ENCODE measurements at regions not wholly inside any gene's neighbourhood (a gene's known extent, or its start where the extent isn't known, plus 50 kb on each side); places are given as distances from the start of the nearest gene placed in this dataset.

- H3K27ac ChIP-seq (ENCODE audit: insufficient read depth, low read length, poor library complexity, severe bottlenecking), result no peak overlapping the region
- Mint-ChIP-seq H3K9me3 (peaks cover 0 to 3% (median 0%) of the 10 kb centered on the region in 7 donors), H3K4me1 (no peaks in the 10 kb centered on the region), H3K27ac (no peak overlapping the region), H3K36me3 (no peaks in the 10 kb centered on the region), H3K27me3 (no peaks in the 10 kb centered on the region), H3K4me3 (no peak overlapping the region)
- no peak overlapping the region for H3K4me3 ChIP-seq (ENCODE audit: low read depth, low read length)
- ATAC-seq (ENCODE audit: low read depth in 2 of 2) (no peak), DNase-seq (no peak)
- H3K4me1 ChIP-seq (ENCODE audit: control insufficient read depth, insufficient read depth, low read length, poor library complexity, severe bottlenecking), result no peaks in the 10 kb centered on the region
- no peaks in the 10 kb centered on the region for H3K36me3 ChIP-seq (ENCODE audit: control insufficient read depth, insufficient read depth, low read length)
- no peaks in the 10 kb centered on the region for H3K27me3 ChIP-seq (ENCODE audit: control insufficient read depth, insufficient read depth, low read length)
- no peaks in the 10 kb centered on the region for H3K9me3 ChIP-seq (ENCODE audit: control insufficient read depth in 2 of 2, low read length in 2 of 2)
Measured at GRCh38 chr9:14398473-14398872, 84.5 kb upstream of the NFIB start.

DNA sequence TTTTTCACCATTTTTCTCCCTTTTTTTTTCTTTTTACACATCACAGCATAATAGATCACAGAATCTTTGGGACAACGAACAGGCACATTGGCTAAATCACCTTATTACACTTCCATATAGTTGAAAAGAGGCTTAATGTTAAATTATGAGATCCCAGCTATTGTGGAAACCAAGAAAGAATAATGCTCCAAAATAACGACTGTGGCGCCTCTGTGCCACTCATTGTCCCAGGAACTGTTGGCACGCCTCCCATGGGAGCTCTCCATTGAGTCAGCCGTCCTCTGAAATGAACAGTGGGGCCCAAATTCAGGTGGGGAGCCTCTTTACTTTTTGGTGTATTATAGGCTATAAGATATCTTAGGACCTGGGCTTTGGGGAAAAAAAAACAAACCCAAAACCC is 82.2 kb upstream of the NFIB start:
- H3K36me3 ChIP-seq (ENCODE audit: control insufficient read depth, insufficient read depth, low read length), result no peaks in the 10 kb centered on the region
- no peak overlapping the region for H3K27ac Mint-ChIP-seq
- no peaks in the 10 kb centered on the region for H3K4me1 ChIP-seq (ENCODE audit: control insufficient read depth, insufficient read depth, low read length, poor library complexity, severe bottlenecking)
- H3K27me3 Mint-ChIP-seq, result no peaks in the 10 kb centered on the region
- no peak overlapping the region for H3K27ac ChIP-seq (ENCODE audit: insufficient read depth, low read length, poor library complexity, severe bottlenecking)
- no peaks in the 10 kb centered on the region for H3K27me3 ChIP-seq (ENCODE audit: control insufficient read depth, insufficient read depth, low read length)
- no peak overlapping the region for H3K4me3 Mint-ChIP-seq
- no peak for DNase-seq
- H3K9me3 ChIP-seq (ENCODE audit: control insufficient read depth in 2 of 2, low read length in 2 of 2), result no peaks in the 10 kb centered on the region
- no peaks in the 10 kb centered on the region for H3K36me3 Mint-ChIP-seq
- no peaks in the 10 kb centered on the region for H3K4me1 Mint-ChIP-seq
- no peak for ATAC-seq (ENCODE audit: low read depth in 2 of 2)
- H3K9me3 Mint-ChIP-seq, result peaks cover 0 to 3% (median 2%) of the 10 kb centered on the region in 7 donors
- H3K4me3 ChIP-seq (ENCODE audit: low read depth, low read length), result no peak overlapping the region

DNA sequence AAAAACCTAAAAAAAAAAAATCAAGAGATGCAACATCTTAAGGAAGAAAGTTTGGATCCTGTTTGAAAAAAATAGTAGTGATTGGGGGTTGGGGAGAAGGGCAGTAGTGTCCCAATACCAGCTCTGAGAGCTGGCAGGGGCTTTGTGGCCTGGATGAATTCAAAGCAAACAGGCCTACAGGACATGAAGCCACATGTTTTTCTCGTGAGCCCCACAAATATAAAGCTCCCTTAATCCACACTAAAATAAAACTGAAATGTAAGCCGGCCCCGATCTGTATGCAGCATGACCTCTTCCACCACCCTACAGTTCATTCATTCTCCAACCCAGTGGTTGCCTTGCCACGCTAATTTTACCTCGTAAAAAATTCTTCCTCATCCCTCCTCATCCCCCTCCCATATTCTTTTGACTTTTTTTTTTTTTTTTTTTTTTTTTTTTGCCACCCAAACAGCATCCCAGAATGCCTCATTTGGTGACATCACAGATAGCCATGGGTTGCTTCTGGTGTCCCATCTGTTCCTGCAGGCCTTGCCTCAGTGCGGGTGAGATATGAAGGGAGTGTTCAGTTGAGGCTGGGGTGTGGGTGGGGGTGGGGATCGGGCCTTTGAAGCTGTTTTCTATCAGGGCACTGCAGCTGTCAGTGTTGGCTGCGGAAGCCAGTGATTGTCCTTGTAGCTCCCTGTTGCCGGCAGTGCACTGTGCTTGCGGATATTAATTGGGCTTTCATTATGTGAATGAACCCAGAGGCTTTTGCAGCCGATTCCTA is 81.6 kb upstream of the NFIB start:
- Mint-ChIP-seq H3K4me1 (no peaks in the 10 kb centered on the region), H3K27me3 (no peaks in the 10 kb centered on the region), H3K27ac (no peak overlapping the region), H3K4me3 (no peak overlapping the region), H3K36me3 (no peaks in the 10 kb centered on the region), H3K9me3 (peaks cover 0 to 3% (median 2%) of the 10 kb centered on the region in 7 donors)
- H3K27ac ChIP-seq (ENCODE audit: insufficient read depth, low read length, poor library complexity, severe bottlenecking), result no peak overlapping the region
- H3K9me3 ChIP-seq (ENCODE audit: control insufficient read depth in 2 of 2, low read length in 2 of 2), result no peaks in the 10 kb centered on the region
- DNase-seq, result no peak
- ATAC-seq (ENCODE audit: low read depth in 2 of 2), result no peak
- H3K36me3 ChIP-seq (ENCODE audit: control insufficient read depth, insufficient read depth, low read length), result no peaks in the 10 kb centered on the region
- H3K27me3 ChIP-seq (ENCODE audit: control insufficient read depth, insufficient read depth, low read length), result no peaks in the 10 kb centered on the region
- H3K4me3 ChIP-seq (ENCODE audit: low read depth, low read length), result no peak overlapping the region
- H3K4me1 ChIP-seq (ENCODE audit: control insufficient read depth, insufficient read depth, low read length, poor library complexity, severe bottlenecking), result no peaks in the 10 kb centered on the region

DNA sequence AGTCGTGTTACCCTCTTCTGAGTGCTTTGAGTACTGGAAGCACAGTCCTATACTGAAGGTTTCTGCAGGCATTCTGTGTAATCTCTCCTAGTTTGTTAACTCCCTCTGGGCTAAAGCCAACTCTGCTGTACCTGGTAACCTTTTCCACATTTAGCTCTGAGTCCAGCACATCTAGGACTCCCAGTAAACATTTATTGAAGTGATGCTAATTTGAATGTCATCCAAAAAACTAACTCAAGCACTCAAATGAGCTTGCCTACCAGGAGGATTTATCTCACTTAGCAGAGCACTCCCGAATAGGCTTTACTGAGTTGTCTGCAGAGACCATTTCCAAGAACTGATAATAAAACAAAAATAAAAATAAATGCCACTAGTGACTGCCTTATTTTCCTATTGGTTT is 79.5 kb upstream of the NFIB start:
- H3K36me3 Mint-ChIP-seq, result no peaks in the 10 kb centered on the region
- H3K27ac Mint-ChIP-seq, result no peak overlapping the region
- H3K4me1 ChIP-seq (ENCODE audit: control insufficient read depth, insufficient read depth, low read length, poor library complexity, severe bottlenecking), result no peaks in the 10 kb centered on the region
- no peaks in the 10 kb centered on the region for H3K36me3 ChIP-seq (ENCODE audit: control insufficient read depth, insufficient read depth, low read length)
- peaks cover 0 to 3% (median 2%) of the 10 kb centered on the region in 7 donors for H3K9me3 Mint-ChIP-seq
- no peaks in the 10 kb centered on the region for H3K27me3 ChIP-seq (ENCODE audit: control insufficient read depth, insufficient read depth, low read length)
- H3K27me3 Mint-ChIP-seq, result no peaks in the 10 kb centered on the region
- H3K4me3 Mint-ChIP-seq, result no peak overlapping the region
- H3K27ac ChIP-seq (ENCODE audit: insufficient read depth, low read length, poor library complexity, severe bottlenecking), result no peak overlapping the region
- DNase-seq (no peak), ATAC-seq (ENCODE audit: low read depth in 2 of 2) (no peak)
- no peaks in the 10 kb centered on the region for H3K9me3 ChIP-seq (ENCODE audit: control insufficient read depth in 2 of 2, low read length in 2 of 2)
- no peak overlapping the region for H3K4me3 ChIP-seq (ENCODE audit: low read depth, low read length)
- no peaks in the 10 kb centered on the region for H3K4me1 Mint-ChIP-seq

GRCh38 chr9:14391620-14392019 is 77.7 kb upstream of the NFIB start:
- Mint-ChIP-seq H3K27ac (no peak overlapping the region), H3K4me3 (no peak overlapping the region), H3K4me1 (no peaks in the 10 kb centered on the region), H3K36me3 (no peaks in the 10 kb centered on the region), H3K9me3 (peaks cover 0 to 3% (median 2%) of the 10 kb centered on the region in 7 donors), H3K27me3 (no peaks in the 10 kb centered on the region)
- no peak overlapping the region for H3K4me3 ChIP-seq (ENCODE audit: low read depth, low read length)
- no peaks in the 10 kb centered on the region for H3K9me3 ChIP-seq (ENCODE audit: control insufficient read depth in 2 of 2, low read length in 2 of 2)
- no peaks in the 10 kb centered on the region for H3K27me3 ChIP-seq (ENCODE audit: control insufficient read depth, insufficient read depth, low read length)
- DNase-seq (no peak), ATAC-seq (ENCODE audit: low read depth in 2 of 2) (no peak)
- no peaks in the 10 kb centered on the region for H3K4me1 ChIP-seq (ENCODE audit: control insufficient read depth, insufficient read depth, low read length, poor library complexity, severe bottlenecking)
- H3K27ac ChIP-seq (ENCODE audit: insufficient read depth, low read length, poor library complexity, severe bottlenecking), result no peak overlapping the region
- H3K36me3 ChIP-seq (ENCODE audit: control insufficient read depth, insufficient read depth, low read length), result no peaks in the 10 kb centered on the region

DNA sequence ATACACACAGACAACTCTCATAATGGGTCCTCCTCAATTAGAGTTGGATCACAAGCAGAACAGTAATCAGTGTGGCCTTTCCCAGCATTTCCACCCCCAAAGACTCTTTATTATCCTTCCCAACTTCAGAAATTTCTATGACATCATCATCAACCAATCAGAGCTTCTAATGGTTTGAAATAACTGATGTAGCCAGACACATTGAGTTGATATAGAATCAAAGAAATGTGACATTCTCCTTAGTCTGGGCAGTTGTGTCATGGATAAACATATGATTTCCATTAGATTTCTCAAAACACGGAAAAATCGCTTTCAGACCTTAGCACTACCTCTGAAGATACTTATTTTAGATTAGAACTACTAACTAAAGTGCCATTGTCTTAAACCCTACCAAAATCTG is 75.7 kb upstream of the NFIB start:
- peaks cover 0 to 3% (median 2%) of the 10 kb centered on the region in 7 donors for H3K9me3 Mint-ChIP-seq
- H3K4me3 Mint-ChIP-seq, result no peak overlapping the region
- Histone ChIP-seq H3K36me3 (ENCODE audit: control insufficient read depth, insufficient read depth, low read length) (no peaks in the 10 kb centered on the region), H3K4me1 (ENCODE audit: control insufficient read depth, insufficient read depth, low read length, poor library complexity, severe bottlenecking) (no peaks in the 10 kb centered on the region), H3K9me3 (ENCODE audit: control insufficient read depth in 2 of 2, low read length in 2 of 2) (no peaks in the 10 kb centered on the region), H3K27me3 (ENCODE audit: control insufficient read depth, insufficient read depth, low read length) (no peaks in the 10 kb centered on the region), H3K4me3 (ENCODE audit: low read depth, low read length) (no peak overlapping the region), H3K27ac (ENCODE audit: insufficient read depth, low read length, poor library complexity, severe bottlenecking) (no peak overlapping the region)
- H3K4me1 Mint-ChIP-seq, result no peaks in the 10 kb centered on the region
- no peaks in the 10 kb centered on the region for H3K27me3 Mint-ChIP-seq
- no peak overlapping the region for H3K27ac Mint-ChIP-seq
- H3K36me3 Mint-ChIP-seq, result no peaks in the 10 kb centered on the region
- DNase-seq (no peak), ATAC-seq (ENCODE audit: low read depth in 2 of 2) (no peak)

GRCh38 chr9:14389146-14389545 is 75.2 kb upstream of the NFIB start:
- Mint-ChIP-seq H3K4me3 (no peak overlapping the region), H3K36me3 (no peaks in the 10 kb centered on the region), H3K27me3 (no peaks in the 10 kb centered on the region), H3K27ac (no peak overlapping the region), H3K4me1 (no peaks in the 10 kb centered on the region), H3K9me3 (peaks cover 0 to 3% (median 1%) of the 10 kb centered on the region in 7 donors)
- Histone ChIP-seq H3K4me3 (ENCODE audit: low read depth, low read length) (no peak overlapping the region), H3K27ac (ENCODE audit: insufficient read depth, low read length, poor library complexity, severe bottlenecking) (no peak overlapping the region), H3K27me3 (ENCODE audit: control insufficient read depth, insufficient read depth, low read length) (no peaks in the 10 kb centered on the region), H3K4me1 (ENCODE audit: control insufficient read depth, insufficient read depth, low read length, poor library complexity, severe bottlenecking) (no peaks in the 10 kb centered on the region), H3K9me3 (ENCODE audit: control insufficient read depth in 2 of 2, low read length in 2 of 2) (no peaks in the 10 kb centered on the region), H3K36me3 (ENCODE audit: control insufficient read depth, insufficient read depth, low read length) (no peaks in the 10 kb centered on the region)
- ATAC-seq (ENCODE audit: low read depth in 2 of 2) (no peak), DNase-seq (no peak)

DNA sequence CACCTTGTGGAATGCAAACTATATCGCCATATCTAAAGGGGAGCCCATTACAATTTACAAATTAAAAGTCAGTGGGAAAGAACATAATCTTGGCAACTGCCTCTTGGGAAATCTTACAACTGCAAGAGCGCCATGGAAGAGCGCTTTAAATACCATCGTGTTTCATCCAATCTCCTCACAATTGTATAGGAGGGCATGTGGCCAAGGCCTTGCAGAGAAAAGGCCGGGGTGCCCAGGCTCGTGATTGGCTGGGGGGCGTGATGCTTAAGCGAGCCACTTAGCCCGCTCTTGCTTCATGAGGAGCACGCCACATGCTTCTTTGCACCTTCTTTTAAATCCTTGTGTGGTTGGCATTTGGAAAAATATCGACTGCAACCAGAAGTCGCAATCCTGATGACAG is 69.8 kb upstream of the NFIB start:
- no peak overlapping the region for H3K4me3 Mint-ChIP-seq
- H3K27ac Mint-ChIP-seq, result no peak overlapping the region
- Histone ChIP-seq H3K9me3 (ENCODE audit: control insufficient read depth in 2 of 2, low read length in 2 of 2) (no peaks in the 10 kb centered on the region), H3K27me3 (ENCODE audit: control insufficient read depth, insufficient read depth, low read length) (no peaks in the 10 kb centered on the region), H3K4me3 (ENCODE audit: low read depth, low read length) (no peak overlapping the region), H3K4me1 (ENCODE audit: control insufficient read depth, insufficient read depth, low read length, poor library complexity, severe bottlenecking) (no peaks in the 10 kb centered on the region), H3K36me3 (ENCODE audit: control insufficient read depth, insufficient read depth, low read length) (no peaks in the 10 kb centered on the region), H3K27ac (ENCODE audit: insufficient read depth, low read length, poor library complexity, severe bottlenecking) (no peak overlapping the region)
- no peaks in the 10 kb centered on the region for H3K27me3 Mint-ChIP-seq
- H3K9me3 Mint-ChIP-seq, result peaks cover 0 to 3% (median 0%) of the 10 kb centered on the region in 7 donors
- H3K4me1 Mint-ChIP-seq, result no peaks in the 10 kb centered on the region
- no peak for ATAC-seq (ENCODE audit: low read depth in 2 of 2)
- no peaks in the 10 kb centered on the region for H3K36me3 Mint-ChIP-seq
- no peak for DNase-seq
